Neural progenitor cell (in vitro differentiated cells): ENCODE measurements at regions not wholly inside any gene's neighbourhood (a gene's known extent, or its start where the extent isn't known, plus 50 kb on each side); places are given as distances from the start of the nearest gene placed in this dataset.
"Not testable (repeated sequence)": the region's sequence is repeated elsewhere in the genome, so short reads cannot be mapped to it uniquely, and the experiment has no call there.

ENCODE experiments used
- DNase-seq: peaks from one replicate; pipeline ENCODE4 v3.0.0-alpha.2; 2016; ENCODE audit warnings: low spot score
- H2AFZ ChIP-seq: fragments of 200-600 bp; sonication (generic); replicated peaks from 2 replicates; pipeline ENCODE4 v1.6.1; 2016; ENCODE audit warnings: antibody characterized with exemption
- H3F3A ChIP-seq: fragments of 200-600 bp; sonication (generic); 2 replicates; pipeline ENCODE4 v1.6.1; 2016; ENCODE audit warnings: antibody characterized with exemption, low read depth
- H3K27ac ChIP-seq: fragments of 200-600 bp; sonication (generic); 2 replicates; pipeline ENCODE4 v1.5.1; 2016; ENCODE audit warnings: mild to moderate bottlenecking
- H3K27me3 ChIP-seq: fragments of 200-600 bp; sonication (generic); 2 replicates; pipeline ENCODE4 v1.6.1; 2016; ENCODE audit warnings: mild to moderate bottlenecking, moderate library complexity
- H3K36me3 ChIP-seq: fragments of 200-600 bp; sonication (generic); 2 replicates; pipeline ENCODE4 v1.5.1; 2016
- H3K4me1 ChIP-seq: fragments of 200-600 bp; sonication (generic); 2 replicates; pipeline ENCODE4 v1.6.1; 2016; ENCODE audit warnings: mixed run types
- H3K4me2 ChIP-seq: fragments of 200-600 bp; sonication (generic); 2 replicates; pipeline ENCODE4 v1.6.1; 2016
- H3K4me3 ChIP-seq: fragments of 200-600 bp; sonication (generic); 2 replicates; pipeline ENCODE4 v1.5.1; 2016
- H3K79me2 ChIP-seq: fragments of 200-600 bp; sonication (generic); 2 replicates; pipeline ENCODE4 v1.6.1; 2016; ENCODE audit warnings: low read depth
- H3K9ac ChIP-seq: fragments of 200-600 bp; sonication (generic); 2 replicates; pipeline ENCODE4 v1.6.1; 2016
- H3K9me3 ChIP-seq: fragments of 200-600 bp; sonication (generic); 2 replicates; pipeline ENCODE4 v1.5.1; 2016; ENCODE audit warnings: low read depth
- H4K20me1 ChIP-seq: fragments of 200-600 bp; sonication (generic); 2 replicates; pipeline ENCODE4 v1.6.1; 2016; ENCODE audit warnings: low read depth
- H3K27ac Mint-ChIP-seq: 3 replicates; pipeline ENCODE4 v1.8.0; 2021; ENCODE audit warnings: mixed read lengths
- H3K27me3 Mint-ChIP-seq: 2 replicates; pipeline ENCODE4 v1.8.0; 2022; ENCODE audit warnings: low read depth, mild to moderate bottlenecking, inconsistent platforms, moderate library complexity, mixed read lengths; ENCODE audit not compliant: insufficient read depth
- H3K36me3 Mint-ChIP-seq: 3 replicates; pipeline ENCODE4 v1.8.0; 2021; ENCODE audit warnings: mixed read lengths
- H3K4me1 Mint-ChIP-seq: 3 replicates; pipeline ENCODE4 v1.8.0; 2021; ENCODE audit warnings: mixed read lengths
- H3K4me3 Mint-ChIP-seq: 3 replicates; pipeline ENCODE4 v1.8.0; 2021; ENCODE audit warnings: mild to moderate bottlenecking, moderate library complexity, mixed read lengths
- H3K9me3 Mint-ChIP-seq: 3 replicates; pipeline ENCODE4 v1.8.0; 2020; ENCODE audit warnings: mixed read lengths
- EZH2 ChIP-seq: fragments of 200-600 bp; sonication (generic); IDR thresholded peaks from 2 replicates; pipeline ENCODE4 v1.6.1; 2017; ENCODE audit warnings: antibody characterized with exemption, mild to moderate bottlenecking, moderate library complexity
- EZH2phosphoT487 ChIP-seq: fragments of 200-600 bp; sonication (generic); IDR thresholded peaks from 2 replicates; pipeline ENCODE4 v1.6.1; 2017; ENCODE audit warnings: antibody characterized with exemption
- TF ChIP-seq, protein P1 (sequence below): fragments of 200-600 bp; sonication (generic); IDR thresholded peaks from 2 replicates; pipeline ENCODE4 v1.5.1; 2017; ENCODE audit warnings: antibody characterized with exemption, mild to moderate bottlenecking

DNA sequence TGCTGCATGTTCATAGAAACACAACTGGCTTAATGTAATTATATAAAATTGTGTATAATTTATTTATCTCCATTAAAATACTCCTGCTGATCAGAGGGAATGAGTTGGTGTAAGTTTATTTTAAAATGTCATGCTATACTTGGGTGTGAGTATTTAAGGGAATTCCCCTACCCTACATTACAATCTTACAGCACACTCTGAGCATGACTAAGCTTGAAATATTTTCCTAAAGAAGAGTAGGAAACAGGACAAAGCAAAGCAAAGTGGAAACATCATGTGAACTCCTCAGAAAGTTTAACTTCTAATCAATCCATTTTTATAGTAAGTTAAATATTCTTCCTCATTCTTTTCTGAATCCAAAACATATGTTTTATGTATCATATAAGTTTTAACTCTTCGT lies 1271.3 kb downstream of the EFNA5 start:
- no peak overlapping the region for H3K27ac Mint-ChIP-seq
- DNase-seq, result no peak
- no peaks in the 10 kb centered on the region for H3K27me3 Mint-ChIP-seq
- Histone ChIP-seq H3K79me2 (no peaks in the 10 kb centered on the region), H3K27ac (no peak overlapping the region), H3K9ac (no peak overlapping the region), H3K4me3 (no peak overlapping the region), H3K4me2 (no peak overlapping the region), H3F3A (no peaks in the 10 kb centered on the region), H3K9me3 (no peaks in the 10 kb centered on the region), H2AFZ (no peak overlapping the region), H4K20me1 (no peaks in the 10 kb centered on the region), H3K27me3 (no peaks in the 10 kb centered on the region), H3K4me1 (no peaks in the 10 kb centered on the region), H3K36me3 (no peaks in the 10 kb centered on the region)
- no peaks in the 10 kb centered on the region for H3K36me3 Mint-ChIP-seq
- no peak for TF ChIP-seq EZH2phosphoT487
- no peak for TF ChIP-seq EZH2
- TF ChIP-seq, protein P1, sequence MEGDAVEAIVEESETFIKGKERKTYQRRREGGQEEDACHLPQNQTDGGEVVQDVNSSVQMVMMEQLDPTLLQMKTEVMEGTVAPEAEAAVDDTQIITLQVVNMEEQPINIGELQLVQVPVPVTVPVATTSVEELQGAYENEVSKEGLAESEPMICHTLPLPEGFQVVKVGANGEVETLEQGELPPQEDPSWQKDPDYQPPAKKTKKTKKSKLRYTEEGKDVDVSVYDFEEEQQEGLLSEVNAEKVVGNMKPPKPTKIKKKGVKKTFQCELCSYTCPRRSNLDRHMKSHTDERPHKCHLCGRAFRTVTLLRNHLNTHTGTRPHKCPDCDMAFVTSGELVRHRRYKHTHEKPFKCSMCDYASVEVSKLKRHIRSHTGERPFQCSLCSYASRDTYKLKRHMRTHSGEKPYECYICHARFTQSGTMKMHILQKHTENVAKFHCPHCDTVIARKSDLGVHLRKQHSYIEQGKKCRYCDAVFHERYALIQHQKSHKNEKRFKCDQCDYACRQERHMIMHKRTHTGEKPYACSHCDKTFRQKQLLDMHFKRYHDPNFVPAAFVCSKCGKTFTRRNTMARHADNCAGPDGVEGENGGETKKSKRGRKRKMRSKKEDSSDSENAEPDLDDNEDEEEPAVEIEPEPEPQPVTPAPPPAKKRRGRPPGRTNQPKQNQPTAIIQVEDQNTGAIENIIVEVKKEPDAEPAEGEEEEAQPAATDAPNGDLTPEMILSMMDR, result no peak
- H3K9me3 Mint-ChIP-seq, result no peaks in the 10 kb centered on the region
- no peak overlapping the region for H3K4me3 Mint-ChIP-seq
- H3K4me1 Mint-ChIP-seq, result no peaks in the 10 kb centered on the region

DNA sequence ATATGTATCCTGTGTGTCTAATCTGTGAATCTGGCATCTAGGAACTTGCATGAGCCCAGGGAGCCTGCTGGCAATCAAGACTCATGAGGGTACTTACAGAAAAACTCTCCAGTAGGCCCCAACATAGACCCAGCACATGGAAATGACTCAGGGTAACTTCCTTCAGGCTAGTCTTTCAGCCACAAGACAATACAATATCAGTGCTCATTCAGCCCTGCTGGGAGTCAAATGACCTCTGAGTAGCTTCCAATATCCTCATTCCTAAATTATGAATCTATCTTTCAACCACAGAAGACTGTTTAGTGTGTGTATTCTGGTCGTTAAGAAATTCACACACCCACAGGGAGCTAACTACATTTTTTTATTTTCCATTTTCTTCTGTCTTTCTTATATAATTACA lies 1273.0 kb downstream of the EFNA5 start:
- Histone ChIP-seq H3K4me1 (no peaks in the 10 kb centered on the region), H2AFZ (no peak overlapping the region), H4K20me1 (no peaks in the 10 kb centered on the region), H3K4me3 (no peak overlapping the region), H3F3A (no peaks in the 10 kb centered on the region), H3K27me3 (no peaks in the 10 kb centered on the region), H3K9ac (no peak overlapping the region), H3K27ac (no peak overlapping the region), H3K4me2 (no peak overlapping the region), H3K36me3 (no peaks in the 10 kb centered on the region), H3K9me3 (no peaks in the 10 kb centered on the region), H3K79me2 (no peaks in the 10 kb centered on the region)
- Mint-ChIP-seq H3K27me3 (no peaks in the 10 kb centered on the region), H3K4me3 (no peak overlapping the region), H3K27ac (no peak overlapping the region), H3K4me1 (no peaks in the 10 kb centered on the region), H3K9me3 (no peaks in the 10 kb centered on the region), H3K36me3 (no peaks in the 10 kb centered on the region)
- DNase-seq, result no peak
- TF ChIP-seq, protein P1, result no peak
- no peak for TF ChIP-seq EZH2phosphoT487
- TF ChIP-seq EZH2, result no peak

DNA sequence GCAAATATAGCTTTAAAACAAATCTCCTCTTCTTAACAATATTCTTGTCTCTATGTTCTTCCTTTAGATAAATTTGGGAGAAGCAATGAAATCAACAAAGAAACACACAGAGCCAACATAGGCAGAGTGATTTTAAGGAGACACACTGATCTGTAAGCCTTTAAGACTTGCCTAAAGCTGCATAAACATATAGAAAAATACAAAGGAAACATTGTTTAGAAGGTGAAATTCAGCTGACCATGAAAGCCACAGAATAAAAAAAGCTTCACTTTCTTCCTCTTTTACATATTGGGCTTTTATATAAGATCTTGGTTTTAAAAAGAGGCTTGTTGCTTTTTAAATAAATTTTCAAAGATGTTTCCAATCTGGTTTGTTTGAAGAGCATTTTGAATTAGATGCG lies 1277.5 kb downstream of the EFNA5 start:
- no peak overlapping the region for H3K4me3 ChIP-seq
- no peak overlapping the region for H3K27ac ChIP-seq
- DNase-seq, result no peak
- no peaks in the 10 kb centered on the region for H3K36me3 Mint-ChIP-seq
- H3K4me2 ChIP-seq, result no peak overlapping the region
- H3K79me2 ChIP-seq, result no peaks in the 10 kb centered on the region
- no peaks in the 10 kb centered on the region for H3K9me3 ChIP-seq
- H3K27me3 ChIP-seq, result no peaks in the 10 kb centered on the region
- H4K20me1 ChIP-seq, result no peaks in the 10 kb centered on the region
- H3K9me3 Mint-ChIP-seq, result no peaks in the 10 kb centered on the region
- no peaks in the 10 kb centered on the region for H3K4me1 ChIP-seq
- peaks cover 11% of the 10 kb centered on the region for H3F3A ChIP-seq
- no peaks in the 10 kb centered on the region for H3K36me3 ChIP-seq
- no peak overlapping the region for H2AFZ ChIP-seq
- H3K4me1 Mint-ChIP-seq, result no peaks in the 10 kb centered on the region
- H3K27ac Mint-ChIP-seq, result no peak overlapping the region
- H3K27me3 Mint-ChIP-seq, result no peaks in the 10 kb centered on the region
- H3K4me3 Mint-ChIP-seq, result no peak overlapping the region
- H3K9ac ChIP-seq, result no peak overlapping the region
- TF ChIP-seq EZH2 (no peak), EZH2phosphoT487 (no peak)
- TF ChIP-seq, protein P1, result no peak

DNA sequence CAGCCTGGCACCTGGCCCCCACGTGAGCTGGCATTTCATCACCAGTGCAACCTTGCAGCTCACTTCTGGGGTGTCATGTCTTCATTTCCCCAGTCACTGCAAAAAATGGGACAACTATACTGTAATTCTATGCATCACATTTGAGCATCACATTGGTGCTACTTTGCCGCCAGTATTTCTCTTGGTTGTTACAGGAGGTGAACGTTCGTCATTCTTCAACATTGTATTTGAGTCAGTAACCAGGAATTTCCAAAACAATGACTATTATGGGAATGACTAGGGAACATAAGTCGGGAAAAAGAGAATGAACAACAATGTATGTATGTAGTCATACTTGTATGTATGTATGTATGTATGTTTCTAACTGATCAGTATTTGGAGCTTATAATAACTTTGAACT lies 1278.0 kb downstream of the EFNA5 start:
- Histone ChIP-seq H4K20me1 (no peaks in the 10 kb centered on the region), H3F3A (peaks cover 16% of the 10 kb centered on the region), H3K9me3 (no peaks in the 10 kb centered on the region), H3K4me2 (no peak overlapping the region), H3K9ac (no peak overlapping the region), H2AFZ (no peak overlapping the region), H3K4me1 (no peaks in the 10 kb centered on the region), H3K79me2 (no peaks in the 10 kb centered on the region), H3K4me3 (no peak overlapping the region), H3K36me3 (no peaks in the 10 kb centered on the region), H3K27me3 (no peaks in the 10 kb centered on the region), H3K27ac (no peak overlapping the region)
- Mint-ChIP-seq H3K27ac (no peak overlapping the region), H3K36me3 (no peaks in the 10 kb centered on the region), H3K27me3 (no peaks in the 10 kb centered on the region), H3K4me3 (no peak overlapping the region), H3K4me1 (no peaks in the 10 kb centered on the region), H3K9me3 (no peaks in the 10 kb centered on the region)
- no peak for TF ChIP-seq EZH2phosphoT487
- no peak for DNase-seq

DNA sequence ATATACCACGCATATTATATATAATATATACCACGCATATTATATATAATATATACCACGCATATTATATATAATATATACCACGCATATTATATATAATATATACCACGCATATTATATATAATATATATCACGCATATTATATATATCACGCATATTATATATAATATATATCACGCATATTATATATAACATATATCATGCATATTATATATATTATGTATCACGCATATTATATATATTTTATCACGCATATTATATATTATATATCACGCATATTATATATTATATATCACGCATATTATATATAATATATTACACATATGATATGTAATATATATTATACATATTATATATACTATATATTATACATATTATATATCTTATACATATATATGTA lies 1283.0 kb downstream of the EFNA5 start:
- H3K79me2 ChIP-seq, H4K20me1 ChIP-seq, H3K9ac ChIP-seq, H3K9me3 Mint-ChIP-seq, H3K4me3 ChIP-seq, H3K4me1 ChIP-seq, H3K4me3 Mint-ChIP-seq, H3K27me3 Mint-ChIP-seq, H3K27ac ChIP-seq, H3K27me3 ChIP-seq, H3K36me3 Mint-ChIP-seq, H3K27ac Mint-ChIP-seq, H3K4me2 ChIP-seq, H3K36me3 ChIP-seq, H3K4me1 Mint-ChIP-seq, H2AFZ ChIP-seq, H3K9me3 ChIP-seq, DNase-seq: not testable (repeated sequence)
- H3F3A ChIP-seq, result peaks cover 28% of the 10 kb centered on the region
